GM21423 (cell line): ENCODE measurements at regions not wholly inside any gene's neighbourhood (a gene's known extent, or its start where the extent isn't known, plus 50 kb on each side); places are given as distances from the start of the nearest gene placed in this dataset.
"Not testable (repeated sequence)": the region's sequence is repeated elsewhere in the genome, so short reads cannot be mapped to it uniquely, and the experiment has no call there.

Experiments used
- ATAC-seq: cut with Tn5 transposase; IDR thresholded peaks from one replicate; pipeline ENCODE4 v1.9.1; 2021; ENCODE audit warnings: mild to moderate bottlenecking, moderate library complexity; ENCODE audit not compliant: unreplicated experiment

DNA sequence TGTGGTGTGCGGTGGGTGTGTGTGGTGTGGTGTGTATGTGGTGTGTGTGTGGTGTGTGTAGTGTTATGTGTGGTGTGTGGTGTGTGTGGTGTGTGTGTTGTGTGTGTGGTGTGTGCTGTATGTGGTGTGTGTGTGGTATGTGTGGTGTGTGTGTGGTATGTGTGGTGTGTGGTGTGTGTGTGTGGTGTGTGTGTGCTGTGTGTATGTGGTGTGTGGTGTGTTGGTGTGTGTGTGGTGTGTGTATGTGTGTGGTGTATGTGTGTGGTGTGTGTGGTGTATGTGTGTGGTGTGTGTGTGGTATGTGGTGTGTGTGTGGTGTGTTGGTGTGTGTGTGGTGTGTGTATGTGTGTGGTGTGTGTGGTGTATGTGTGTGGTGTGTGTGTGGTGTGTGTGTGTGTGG is 144.3 kb downstream of the HSD17B3 start:
- no peak for ATAC-seq

DNA sequence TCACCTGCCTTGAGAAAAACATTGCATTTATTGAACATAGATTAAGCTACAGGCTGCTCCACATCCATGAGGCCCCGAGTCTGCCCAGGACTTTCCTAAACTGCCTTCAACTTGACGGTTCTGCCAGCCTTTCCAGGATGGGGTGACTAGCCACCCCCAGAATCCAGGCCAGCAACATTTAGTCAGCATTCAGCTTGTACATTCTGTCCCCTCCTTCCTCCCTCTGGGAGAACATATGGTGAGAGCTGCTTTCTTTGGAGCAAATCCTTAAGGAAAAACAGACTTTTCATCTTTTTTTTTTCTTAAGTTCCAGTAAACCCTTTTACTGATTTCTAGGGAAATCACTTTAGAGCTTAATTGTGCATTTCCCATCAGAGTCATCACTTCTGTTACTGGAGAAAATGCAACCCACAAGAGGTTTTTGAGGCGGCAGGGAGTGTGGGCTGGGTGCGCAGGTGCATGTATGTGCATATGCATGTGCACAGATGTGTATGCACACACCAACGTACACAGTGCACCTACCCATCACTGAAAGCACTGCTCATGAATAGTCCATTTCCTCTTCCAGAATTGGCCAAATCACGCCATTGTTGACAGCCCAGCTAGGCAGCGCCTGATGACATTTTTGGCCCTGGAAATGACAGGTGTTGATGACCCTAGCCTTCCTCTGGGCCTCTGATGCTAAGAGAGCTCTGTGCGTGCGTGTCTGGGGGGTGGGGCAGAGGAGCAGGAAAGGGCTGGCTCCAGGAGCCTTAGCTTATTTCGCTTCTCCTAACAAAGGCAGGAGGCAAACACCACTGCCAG is 145.6 kb downstream of the HSD17B3 start:
- no peak for ATAC-seq

DNA sequence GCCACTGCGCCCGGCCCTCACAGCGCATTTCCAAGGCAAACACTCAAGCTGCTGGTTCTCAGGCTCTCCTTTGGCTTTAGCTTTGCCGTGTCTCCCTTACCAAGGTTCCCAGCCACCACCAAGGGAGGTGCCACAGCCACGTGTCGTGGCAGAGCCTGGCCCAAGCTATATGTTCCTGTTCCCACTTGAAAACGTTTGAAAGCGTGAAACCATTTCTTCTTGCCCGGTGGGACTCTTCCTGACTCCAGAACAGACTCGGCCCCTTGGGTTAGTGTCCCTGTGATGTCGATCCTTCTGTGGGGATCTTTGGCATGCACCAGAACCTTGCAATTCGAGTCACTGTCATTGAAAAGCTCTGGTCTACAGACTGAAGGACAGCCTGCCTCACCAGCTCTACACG is 147.9 kb downstream of the HSD17B3 start:
- ATAC-seq: no peak

DNA sequence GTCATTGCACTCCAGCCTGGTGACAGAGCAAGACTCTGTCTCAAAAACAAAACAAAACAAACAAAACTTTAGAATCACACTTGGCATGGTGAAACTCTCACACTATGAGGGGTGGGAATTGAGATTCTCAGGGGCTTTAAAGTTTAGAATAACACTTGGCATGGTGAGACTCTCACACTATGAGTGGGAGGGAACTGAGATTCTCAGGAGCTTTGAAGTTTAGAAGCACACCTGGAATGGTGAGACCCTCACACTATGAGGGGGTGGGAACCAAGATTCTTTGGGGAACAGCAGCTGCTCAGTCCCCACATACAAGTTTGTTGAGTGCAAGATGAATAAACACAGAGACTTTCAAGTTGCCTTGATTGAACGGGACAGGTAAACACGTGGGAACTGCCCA is 149.4 kb downstream of the HSD17B3 start:
- no peak for ATAC-seq

DNA sequence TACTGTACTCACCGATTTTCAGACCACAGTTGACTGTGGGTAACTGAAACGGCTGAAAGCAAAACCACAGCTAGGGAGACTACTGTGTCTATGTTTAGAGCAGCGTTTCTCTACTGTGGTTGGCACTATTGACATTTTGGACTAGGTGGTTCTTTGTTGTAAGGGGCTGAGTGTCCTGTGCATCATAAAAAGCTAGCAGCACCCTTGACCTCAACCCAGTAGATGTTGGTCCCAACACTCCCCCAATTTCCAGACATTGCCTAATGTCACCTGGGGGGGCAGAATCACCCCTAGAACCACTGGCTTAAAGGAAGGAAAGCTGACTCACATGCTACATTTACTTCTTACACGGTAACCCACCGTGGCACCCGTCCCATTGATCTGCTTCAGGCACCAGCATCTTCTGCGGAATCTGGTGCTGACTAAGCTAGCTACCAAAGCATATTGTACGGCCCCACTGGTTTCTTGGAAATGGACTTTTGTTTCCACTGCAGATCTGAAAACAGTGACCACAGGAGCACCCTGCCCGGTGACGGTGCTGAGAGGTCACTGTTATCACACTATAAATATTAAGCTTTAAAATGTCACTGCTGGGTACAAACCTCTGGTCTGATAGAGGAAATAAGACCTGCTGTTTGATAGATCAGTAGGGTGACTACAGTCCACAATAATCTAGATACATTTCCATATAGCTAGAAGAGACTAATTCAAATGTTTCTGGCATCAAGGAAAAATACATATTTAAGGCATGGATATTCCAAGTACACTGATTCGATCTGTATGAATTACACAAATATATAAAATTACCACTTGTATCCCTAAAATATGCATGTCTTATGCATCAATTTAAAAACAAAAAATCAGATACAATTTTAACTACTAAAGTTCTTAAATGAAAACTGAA is 151.4 kb downstream of the HSD17B3 start:
- peak; percentile 94 for ATAC-seq

DNA sequence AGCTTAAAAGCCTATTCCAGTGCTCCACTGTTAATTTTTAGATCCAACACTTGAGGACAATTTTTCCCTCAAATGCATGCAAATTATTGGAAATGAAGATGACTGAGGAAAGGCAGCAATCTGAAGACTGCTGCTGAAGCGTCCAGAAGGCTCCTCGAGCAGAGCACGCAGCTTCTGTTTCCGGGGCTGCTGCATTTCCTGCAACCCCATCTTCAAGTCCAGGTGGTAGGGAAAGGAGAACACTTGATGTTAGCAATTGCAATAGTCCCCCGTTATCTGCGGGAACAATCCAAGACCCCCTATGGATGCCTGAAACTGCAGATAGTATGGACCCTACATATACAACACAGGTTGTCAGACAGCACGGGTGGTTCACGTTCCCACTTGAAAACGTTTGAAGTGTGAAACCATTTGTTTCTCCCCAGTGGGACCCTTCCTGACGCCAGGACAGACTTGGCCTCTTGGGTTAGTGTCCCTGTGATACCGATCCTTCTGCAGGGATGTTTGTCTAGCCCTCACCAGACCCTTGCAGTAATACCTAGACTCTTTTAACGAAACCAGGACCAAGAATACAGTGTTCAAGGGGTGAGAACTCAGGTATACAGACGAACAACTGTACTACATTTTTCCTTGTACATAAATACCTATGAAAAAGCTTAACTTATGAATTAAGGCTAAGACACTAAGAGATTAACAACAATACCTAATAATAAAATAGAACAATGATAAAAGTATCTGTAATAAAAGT is 152.3 kb downstream of the HSD17B3 start:
- ATAC-seq: peak; percentile 34

DNA sequence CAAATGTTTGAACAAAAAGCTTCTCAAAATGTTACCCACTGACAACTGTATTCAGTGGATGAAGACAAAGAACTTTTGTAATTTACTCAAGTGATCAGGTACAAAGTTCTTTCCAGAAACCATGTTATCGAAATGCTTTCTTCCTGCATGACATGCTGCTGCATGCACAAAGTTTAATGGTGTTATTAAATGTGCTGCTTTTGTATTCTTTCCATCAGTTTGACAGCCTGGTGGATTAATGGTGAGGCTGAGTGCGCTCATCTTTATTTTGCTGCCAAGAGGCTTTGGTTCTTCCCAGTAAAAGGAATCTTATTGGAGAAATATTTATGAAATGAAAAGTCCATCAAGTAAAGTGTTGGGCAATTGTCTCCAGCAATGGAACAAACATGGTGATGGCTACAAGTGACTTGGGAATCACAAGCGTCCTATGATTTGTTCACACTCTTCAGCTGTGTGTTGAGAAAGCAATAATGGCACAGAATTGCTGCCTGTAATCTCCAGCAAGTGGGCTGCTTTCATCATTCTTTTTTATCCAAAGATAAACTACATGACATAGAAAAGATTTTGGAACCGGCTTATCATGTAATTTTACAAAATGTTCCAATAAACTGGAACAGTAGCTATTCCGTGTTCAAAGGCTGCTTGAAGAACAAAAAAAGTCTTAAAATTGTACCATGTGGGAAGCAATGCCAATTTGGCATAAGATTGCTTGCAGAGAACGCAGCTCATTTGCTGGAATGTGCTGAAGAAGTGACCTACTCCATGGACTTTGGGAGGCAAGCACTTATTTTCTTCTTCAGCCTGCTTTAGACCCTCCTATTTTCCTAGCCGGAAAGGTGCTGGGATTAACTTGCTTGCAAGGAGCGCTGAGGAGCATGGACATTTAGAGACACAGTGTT is 153.1 kb downstream of the HSD17B3 start:
- ATAC-seq: no peak

DNA sequence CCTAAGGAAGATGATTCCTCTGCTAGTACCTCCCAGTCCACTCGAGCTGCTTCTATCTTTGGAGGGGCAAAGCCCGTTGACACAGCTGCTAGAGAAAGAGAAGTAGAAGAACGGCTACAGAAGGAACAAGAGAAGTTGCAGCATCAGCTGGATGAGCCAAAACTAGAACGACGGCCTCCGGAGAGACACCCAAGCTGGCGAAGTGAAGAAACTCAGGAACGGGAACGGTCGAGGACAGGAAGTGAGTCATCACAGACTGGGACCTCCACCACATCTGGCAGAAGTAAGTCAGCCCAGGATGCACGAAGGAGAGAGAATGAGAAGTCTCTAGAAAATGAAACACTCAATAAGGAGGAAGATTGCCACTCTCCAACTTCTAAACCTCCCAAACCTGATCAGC is 154.9 kb downstream of the HSD17B3 start:
- ATAC-seq: not testable (repeated sequence)

DNA sequence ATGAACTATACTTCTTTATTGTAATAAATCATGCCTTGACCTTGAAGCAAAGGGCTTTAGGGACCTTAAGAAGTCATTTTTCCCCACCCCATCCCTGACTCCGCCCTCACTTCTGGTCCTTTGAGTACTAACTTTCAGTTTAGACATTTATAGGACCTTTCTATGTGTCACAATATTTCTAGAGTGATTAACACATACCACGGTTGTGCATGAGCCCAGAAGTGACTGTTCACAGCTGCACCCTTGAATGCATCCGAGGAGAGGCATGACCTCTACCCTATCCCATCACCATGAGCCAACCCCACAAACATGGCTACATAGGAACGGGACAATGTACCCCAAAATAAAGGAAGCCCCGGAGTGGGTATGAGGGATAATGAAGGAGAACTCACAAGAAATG is 160.3 kb downstream of the HSD17B3 start:
- ATAC-seq: no peak

DNA sequence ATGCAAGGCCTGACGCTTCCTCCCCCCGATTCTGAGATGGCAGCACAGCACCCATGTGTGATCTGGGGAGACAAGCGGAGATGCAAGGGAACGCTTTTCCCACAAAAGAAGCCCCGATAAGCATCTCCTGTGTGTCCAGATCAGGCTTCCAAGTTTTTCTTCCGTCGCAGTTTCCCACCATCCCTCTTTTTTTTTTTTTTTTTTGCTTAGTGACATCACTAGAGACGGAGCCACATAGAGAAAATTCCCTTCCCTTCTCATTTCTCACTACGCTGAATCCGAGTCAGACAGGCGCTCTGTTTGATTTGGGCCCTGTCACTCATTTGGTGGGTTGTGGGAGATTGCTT is 160.9 kb downstream of the HSD17B3 start:
- ATAC-seq: no peak

DNA sequence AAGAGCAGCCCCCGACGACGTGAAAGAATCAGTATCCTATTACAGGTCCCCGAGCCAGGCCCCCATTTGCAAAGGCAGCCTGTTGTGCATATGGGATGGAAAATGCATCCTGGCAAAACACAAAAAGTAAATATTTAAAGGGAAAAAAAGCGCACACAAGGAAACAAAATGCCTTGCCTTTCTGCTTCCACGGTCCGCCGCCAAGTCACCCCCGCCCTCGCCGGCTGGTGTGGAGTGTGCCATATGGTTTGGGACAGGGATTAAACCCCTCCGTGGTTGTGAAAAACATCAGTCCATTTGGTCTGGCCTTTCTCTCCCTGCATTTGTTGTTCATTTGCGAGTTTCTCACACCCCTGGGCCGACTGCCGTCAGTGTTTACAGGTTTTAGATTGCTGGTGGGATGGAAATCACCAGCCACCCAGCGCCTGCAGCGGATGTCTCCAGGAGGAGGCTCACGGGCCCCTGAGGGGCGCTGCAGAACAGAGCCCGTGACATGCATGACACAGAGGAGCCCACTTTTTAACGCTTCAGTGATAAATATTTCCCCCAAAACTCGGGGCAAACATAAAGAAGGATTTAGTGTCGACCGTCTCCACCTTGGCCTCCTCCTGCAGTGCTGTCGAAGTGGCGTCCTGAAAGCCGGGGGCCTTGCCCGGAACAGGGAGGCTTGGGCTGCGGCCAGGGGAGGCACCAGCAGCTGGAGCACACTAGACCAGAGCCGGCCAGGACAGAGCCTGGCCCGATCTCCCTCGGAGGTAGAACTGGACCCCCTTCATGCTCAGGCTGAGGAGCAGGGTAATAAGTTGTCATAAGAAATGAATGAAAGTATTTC is 161.5 kb downstream of the HSD17B3 start:
- no peak for ATAC-seq

DNA sequence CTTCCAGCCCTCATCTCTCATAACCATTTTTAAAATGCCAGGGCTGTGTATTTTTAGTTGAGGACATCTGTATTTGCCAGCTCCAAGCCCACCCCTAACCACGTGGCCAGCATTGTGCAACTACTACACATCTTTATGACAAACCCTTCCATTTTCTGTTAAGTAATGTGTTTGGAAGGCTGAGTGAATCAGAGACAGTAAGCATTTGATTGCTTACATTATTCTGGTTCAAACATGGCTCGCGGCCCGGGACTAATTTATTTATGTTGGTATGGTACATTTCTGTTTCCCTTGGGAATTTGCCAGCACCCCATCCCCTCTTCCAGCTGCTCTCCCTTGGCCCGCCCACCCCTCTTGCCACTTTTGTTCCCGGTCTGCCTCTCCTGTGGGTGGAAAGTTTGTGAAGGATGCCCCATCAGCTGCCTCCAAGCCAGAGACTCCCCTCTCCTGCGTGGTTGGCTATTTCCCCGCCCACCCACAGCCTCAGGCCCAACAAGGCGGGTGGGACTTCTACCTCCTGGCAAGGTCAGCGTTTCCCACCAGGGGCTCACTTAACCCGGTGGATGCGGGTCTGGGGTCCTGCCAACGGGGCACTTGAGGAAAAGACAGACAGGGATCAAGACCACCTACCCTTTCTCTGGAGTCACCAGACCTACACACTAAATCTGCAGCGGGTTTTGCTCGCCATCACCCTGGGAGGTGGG is 162.2 kb downstream of the HSD17B3 start:
- ATAC-seq: no peak

DNA sequence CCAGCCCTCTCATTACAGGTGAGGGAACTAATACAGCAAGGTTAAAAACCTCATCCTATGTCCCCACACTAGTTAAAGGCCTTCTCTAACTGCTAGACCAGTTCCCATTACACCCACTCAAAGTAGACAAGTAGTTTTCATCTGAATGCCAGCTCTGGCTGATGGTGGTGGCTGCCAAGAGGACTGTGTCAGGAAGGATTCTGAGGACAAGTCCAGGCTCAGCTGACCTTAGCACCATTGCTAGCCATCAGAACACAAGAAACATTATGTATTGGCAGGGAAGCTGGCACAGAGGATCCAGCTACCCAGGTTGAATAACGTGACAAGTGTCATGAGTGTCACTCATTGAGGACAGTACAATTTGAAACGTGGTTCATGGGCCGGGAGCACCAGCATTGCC is 163.4 kb downstream of the HSD17B3 start:
- no peak for ATAC-seq

DNA sequence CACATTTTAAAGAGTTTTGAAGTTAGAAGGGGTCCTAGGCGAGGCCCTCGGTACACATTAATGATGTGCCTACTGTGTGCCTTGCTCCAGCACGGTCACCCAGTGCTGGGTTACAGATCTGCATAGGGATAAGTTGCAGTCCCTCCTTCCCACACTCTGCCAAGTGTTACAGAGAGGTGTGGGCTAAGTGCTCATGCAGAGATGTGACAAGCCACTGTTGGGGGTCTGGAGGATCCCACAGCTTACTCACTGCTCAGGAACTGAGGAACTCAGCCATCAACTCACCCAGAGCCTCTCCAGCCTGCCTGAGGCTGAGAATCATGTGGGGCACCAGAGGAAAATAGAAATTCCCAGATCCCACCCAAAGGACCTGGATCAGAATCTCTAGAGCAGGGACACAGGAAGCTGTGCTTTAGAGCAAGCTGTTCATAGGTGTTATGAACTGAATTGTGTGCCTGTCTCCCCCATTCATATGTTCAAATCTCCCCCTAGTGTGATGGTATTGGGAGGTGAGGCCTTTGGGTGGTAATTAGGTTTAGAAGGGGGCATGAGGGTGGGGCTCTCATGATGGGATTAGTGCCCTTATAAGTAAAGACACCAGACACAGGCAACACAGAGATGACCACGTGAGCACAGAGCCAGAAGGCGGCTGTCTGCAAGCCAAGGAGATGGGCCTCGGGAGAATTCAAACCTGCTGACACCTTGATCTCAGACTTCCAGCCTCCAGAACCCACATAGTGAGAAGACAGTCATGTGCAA is 164.1 kb downstream of the HSD17B3 start:
- ATAC-seq: peak; percentile 14

DNA sequence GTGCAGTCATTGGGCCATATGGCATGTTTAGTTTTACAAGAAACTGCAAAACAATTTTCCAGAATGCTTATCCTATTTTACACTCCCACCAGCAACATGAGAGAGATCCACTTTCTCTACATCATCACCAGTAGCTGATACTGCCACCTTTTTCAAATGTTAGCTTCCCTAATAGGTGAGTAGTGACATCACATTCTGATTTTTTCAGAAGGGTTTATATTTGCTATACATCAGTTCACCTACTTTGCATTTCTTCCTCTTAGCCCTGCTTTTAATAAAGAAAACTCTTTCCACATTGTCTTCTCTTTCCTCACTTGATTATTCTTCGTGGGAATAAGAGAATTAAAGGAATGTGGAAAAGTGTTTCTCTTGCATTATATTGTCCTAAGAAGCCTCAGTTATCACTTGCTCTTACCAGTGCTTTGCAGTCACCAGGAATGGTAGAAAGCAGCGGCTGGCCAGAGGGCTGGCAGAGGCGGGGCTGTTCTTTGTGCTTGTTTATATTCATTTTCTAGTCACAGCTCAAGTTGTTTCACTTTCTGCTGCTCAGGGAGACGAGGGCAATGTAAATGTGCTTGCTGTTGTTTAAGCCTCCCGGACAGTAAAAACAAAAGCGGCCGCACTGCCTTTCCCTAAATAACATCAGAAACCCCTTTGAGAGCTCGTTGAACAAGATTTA is 164.8 kb downstream of the HSD17B3 start:
- ATAC-seq: peak; percentile 97

DNA sequence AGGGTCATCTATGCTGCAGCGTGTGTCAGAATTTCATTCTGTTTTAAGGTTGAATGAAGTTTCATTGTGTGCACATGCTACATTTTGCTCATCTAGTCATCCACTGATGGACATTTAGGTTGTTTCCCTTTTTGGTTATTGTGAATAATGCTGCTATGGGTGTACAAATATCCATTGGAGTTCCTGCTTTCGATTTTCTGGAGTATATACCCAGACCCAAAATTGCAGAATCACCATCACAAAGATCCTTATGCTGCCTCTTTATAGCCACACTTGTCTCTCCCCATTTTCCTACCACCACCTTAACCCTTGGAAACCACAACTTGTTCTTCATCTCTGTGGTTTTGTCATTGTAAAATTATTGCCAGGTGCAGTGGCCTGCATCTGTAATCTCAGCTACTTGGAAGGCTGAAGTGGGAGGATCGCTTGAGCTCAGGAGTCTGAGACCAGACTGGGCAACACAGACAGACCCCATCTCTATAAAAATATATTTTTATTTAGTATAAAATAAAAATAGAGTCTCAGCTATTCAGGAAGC is 166.2 kb downstream of the HSD17B3 start:
- ATAC-seq: no peak

DNA sequence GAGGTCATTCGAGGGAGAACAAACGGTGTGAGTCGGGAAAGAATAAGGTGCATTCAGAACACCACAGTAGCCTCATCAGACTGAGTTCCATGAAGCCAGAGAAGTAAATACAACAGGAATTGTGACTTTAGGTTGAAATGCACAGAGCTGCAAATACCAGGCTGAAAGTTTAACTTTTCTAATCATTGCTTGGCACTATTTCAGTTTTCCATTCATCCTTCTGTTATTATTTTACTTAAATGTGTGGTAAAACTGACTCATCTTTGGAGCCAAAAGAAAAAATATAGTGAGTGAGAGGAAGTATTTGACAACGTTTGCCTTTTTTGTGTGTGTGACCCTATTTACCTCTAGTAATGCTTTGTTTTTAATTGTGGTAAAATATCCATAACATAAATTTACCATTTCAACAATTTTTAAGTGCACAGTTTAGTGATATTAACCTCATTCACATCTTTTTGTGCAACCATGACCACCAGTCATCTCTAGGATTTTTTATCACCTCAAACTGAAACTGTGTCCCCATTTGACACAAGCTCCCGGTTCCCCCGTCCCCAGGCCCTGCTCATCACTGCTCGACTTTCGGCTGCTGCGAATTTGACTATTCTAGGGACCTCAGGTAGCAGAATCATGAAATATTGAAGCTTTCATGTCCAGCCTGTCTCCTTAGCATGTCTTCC is 166.8 kb downstream of the HSD17B3 start:
- ATAC-seq: no peak
